Type B pancreatic cell (in vitro differentiated cells): ENCODE measurements at regions not wholly inside any gene's neighbourhood (a gene's known extent, or its start where the extent isn't known, plus 50 kb on each side); places are given as distances from the start of the nearest gene placed in this dataset.

ENCODE experiments used
- DNase-seq: peaks from one replicate; pipeline ENCODE4 v3.0.0; 2021; ENCODE audit warnings: mixed read lengths; ENCODE audit not compliant: unreplicated experiment; ENCODE audit errors: extremely low spot score
- H3K27ac Mint-ChIP-seq: 2 replicates; pipeline ENCODE4 v1.8.0; 2021; ENCODE audit warnings: mild to moderate bottlenecking, mixed read lengths
- H3K27me3 Mint-ChIP-seq: 2 replicates; pipeline ENCODE4 v1.8.0; 2021; ENCODE audit warnings: mixed read lengths
- H3K36me3 Mint-ChIP-seq: 2 replicates; pipeline ENCODE4 v1.8.0; 2021; ENCODE audit warnings: mixed read lengths
- H3K4me1 Mint-ChIP-seq: one replicate; pipeline ENCODE4 v1.8.0; 2021; ENCODE audit warnings: mixed read lengths; ENCODE audit not compliant: unreplicated experiment
- H3K4me3 Mint-ChIP-seq: 2 replicates; pipeline ENCODE4 v1.8.0; 2021; ENCODE audit warnings: mild to moderate bottlenecking, mixed read lengths
- H3K9me3 Mint-ChIP-seq: 2 replicates; pipeline ENCODE4 v1.8.0; 2021; ENCODE audit warnings: mixed read lengths
- TF ChIP-seq, protein P1 (sequence below): fragments of 200-600 bp; sonication (generic); conservative IDR thresholded peaks from 2 replicates; pipeline ENCODE4 v1.5.0; 2021; ENCODE audit warnings: antibody characterized with exemption, mild to moderate bottlenecking

DNA sequence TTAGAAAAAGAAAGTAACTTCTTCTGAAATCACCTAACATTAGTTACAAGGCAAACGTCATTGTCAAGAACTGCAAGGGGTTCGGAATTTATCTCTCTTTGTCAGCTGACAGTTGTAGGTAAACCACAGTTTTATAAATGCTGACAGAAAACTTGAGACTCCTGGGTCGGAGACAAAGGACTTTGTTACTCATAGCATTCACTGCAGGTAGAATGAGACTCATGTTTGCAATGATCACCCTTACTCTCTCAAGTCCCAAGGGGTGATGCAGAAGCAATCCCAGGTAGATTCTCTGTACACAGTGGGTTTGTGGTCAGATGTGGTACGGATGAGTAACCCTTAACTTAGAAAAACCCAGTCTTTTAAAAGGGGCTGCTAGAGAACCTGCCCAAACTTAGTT lies 757.8 kb downstream of the TRIB2 start:
- DNase-seq: no peak
- H3K36me3 Mint-ChIP-seq: no peaks in the 10 kb centered on the region
- TF ChIP-seq, protein P1, sequence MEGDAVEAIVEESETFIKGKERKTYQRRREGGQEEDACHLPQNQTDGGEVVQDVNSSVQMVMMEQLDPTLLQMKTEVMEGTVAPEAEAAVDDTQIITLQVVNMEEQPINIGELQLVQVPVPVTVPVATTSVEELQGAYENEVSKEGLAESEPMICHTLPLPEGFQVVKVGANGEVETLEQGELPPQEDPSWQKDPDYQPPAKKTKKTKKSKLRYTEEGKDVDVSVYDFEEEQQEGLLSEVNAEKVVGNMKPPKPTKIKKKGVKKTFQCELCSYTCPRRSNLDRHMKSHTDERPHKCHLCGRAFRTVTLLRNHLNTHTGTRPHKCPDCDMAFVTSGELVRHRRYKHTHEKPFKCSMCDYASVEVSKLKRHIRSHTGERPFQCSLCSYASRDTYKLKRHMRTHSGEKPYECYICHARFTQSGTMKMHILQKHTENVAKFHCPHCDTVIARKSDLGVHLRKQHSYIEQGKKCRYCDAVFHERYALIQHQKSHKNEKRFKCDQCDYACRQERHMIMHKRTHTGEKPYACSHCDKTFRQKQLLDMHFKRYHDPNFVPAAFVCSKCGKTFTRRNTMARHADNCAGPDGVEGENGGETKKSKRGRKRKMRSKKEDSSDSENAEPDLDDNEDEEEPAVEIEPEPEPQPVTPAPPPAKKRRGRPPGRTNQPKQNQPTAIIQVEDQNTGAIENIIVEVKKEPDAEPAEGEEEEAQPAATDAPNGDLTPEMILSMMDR: no peak

DNA sequence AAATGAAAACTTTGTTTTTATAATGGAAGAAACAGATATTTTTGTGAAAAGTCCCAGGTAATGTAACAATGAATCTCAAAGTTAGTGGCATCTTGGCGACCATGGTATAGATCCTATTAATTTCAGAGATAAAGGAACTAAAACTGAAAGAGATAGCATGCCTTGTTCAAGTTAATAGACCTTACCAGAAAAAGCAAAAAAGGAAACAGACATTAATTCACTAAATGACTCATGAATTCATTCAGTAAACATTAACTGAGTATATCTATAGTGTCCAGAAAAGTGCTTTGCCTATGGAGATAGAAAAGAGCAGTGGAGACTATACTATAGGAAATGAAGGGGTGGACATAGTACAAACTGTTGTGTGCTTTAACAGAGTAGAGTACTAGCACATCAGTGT lies 763.3 kb downstream of the TRIB2 start:
- TF ChIP-seq, protein P1: no peak
- Mint-ChIP-seq H3K4me3 (no peak overlapping the region), H3K4me1 (no peaks in the 10 kb centered on the region), H3K9me3 (no peaks in the 10 kb centered on the region), H3K27me3 (no peaks in the 10 kb centered on the region), H3K27ac (no peak overlapping the region), H3K36me3 (no peaks in the 10 kb centered on the region)
- no peak for DNase-seq

More for the DNA sequence above, 757.8 kb downstream of the TRIB2 start:
- Mint-ChIP-seq H3K4me1 (no peaks in the 10 kb centered on the region), H3K9me3 (no peaks in the 10 kb centered on the region), H3K27me3 (no peaks in the 10 kb centered on the region), H3K4me3 (no peak overlapping the region), H3K27ac (no peak overlapping the region)

DNA sequence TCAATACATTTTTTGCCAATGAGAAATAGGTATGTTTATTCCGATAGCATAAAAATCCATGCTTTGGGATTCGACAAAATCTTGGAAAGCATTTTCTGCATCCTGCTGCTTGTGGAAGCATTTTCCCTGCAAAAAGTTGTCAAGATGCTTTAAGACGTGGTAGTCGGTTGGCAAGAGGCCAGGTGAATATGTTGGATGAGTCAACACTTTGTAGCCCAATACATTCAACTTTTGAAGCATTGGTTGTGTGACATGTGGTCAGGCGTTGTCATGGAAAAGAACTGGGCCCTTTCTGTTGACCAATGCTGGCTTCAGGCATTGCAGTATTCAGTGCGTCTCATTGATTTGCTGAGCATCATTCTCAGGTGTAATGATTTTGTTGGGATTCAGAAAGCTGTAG lies 764.5 kb downstream of the TRIB2 start:
- H3K36me3 Mint-ChIP-seq: no peaks in the 10 kb centered on the region
- TF ChIP-seq, protein P1: no peak
- DNase-seq: no peak
- no peak overlapping the region for H3K4me3 Mint-ChIP-seq
- no peaks in the 10 kb centered on the region for H3K27me3 Mint-ChIP-seq
- no peaks in the 10 kb centered on the region for H3K9me3 Mint-ChIP-seq
- no peaks in the 10 kb centered on the region for H3K4me1 Mint-ChIP-seq
- no peak overlapping the region for H3K27ac Mint-ChIP-seq

DNA sequence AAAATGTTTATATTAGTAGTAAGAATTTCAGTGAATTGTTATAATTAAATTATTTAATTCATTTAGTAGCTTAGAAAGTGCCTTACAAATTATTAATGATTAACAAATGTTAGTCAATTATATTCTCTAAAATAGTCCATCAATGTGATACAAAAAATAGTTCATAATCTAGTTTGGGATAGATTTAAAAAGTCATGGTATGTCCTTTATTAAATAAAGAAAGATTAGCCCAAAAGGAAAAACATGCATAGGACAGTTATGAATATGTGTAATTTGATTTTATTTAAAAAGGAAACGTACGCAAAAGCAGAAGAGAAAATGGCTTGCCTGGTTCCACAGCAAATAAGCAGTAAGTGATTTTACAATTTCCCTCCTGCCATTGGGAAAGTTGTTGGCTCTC lies 768.5 kb downstream of the TRIB2 start:
- TF ChIP-seq, protein P1: no peak
- Mint-ChIP-seq H3K4me1 (no peaks in the 10 kb centered on the region), H3K27ac (no peak overlapping the region), H3K4me3 (no peak overlapping the region), H3K9me3 (no peaks in the 10 kb centered on the region), H3K36me3 (no peaks in the 10 kb centered on the region), H3K27me3 (no peaks in the 10 kb centered on the region)
- DNase-seq: no peak

DNA sequence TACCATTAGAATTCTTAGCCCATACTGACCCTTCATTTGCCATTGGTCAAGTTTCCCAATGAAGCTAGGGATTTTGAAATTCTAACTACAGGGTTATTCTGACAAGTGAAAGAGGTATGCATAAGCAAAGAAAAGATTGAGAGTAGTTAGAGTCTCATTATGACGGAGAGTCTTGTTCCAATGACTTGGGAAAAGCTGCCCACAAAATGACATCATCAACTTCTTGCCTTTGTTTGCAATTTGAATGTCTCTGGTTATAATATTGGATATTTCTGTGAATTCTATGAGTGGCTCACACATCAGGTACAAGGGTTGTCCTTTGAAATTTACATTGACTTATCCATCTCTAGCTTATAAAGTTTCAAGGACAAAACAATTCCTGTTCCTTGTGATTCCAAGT lies 772.2 kb downstream of the TRIB2 start:
- DNase-seq: no peak
- H3K27me3 Mint-ChIP-seq: no peaks in the 10 kb centered on the region
- no peak overlapping the region for H3K27ac Mint-ChIP-seq
- no peaks in the 10 kb centered on the region for H3K4me1 Mint-ChIP-seq
- TF ChIP-seq, protein P1: no peak
- H3K4me3 Mint-ChIP-seq: no peak overlapping the region
- no peaks in the 10 kb centered on the region for H3K36me3 Mint-ChIP-seq
- no peaks in the 10 kb centered on the region for H3K9me3 Mint-ChIP-seq

DNA sequence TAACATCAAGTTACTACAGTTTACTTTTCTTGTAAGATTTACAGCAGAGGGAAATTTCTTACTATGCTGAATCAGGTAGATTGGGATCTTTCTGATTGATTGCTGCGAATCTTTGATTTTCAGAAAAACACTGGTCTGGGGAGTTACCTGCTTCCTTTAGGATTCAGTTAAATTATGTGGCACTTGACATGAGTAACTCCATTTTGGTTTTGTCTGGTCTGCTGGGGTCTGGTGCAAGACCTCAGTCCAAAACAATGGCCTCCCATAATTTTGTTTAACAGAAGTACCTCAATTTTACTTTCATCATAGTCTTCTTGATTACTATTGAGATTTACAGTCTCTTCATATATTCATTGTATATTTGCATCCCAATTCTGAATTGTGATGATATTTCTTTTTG lies 775.5 kb downstream of the TRIB2 start:
- Mint-ChIP-seq H3K36me3 (no peaks in the 10 kb centered on the region), H3K9me3 (no peaks in the 10 kb centered on the region), H3K4me1 (no peaks in the 10 kb centered on the region), H3K4me3 (no peak overlapping the region), H3K27ac (no peak overlapping the region), H3K27me3 (no peaks in the 10 kb centered on the region)
- no peak for DNase-seq
- TF ChIP-seq, protein P1: no peak
